ENCODE measurements at regions not wholly inside any gene's neighbourhood (a gene's known extent, or its start where the extent isn't known, plus 50 kb on each side); places are given as distances from the start of the nearest gene placed in this dataset.

- Histone ChIP-seq H3K36me3 (ENCODE audit: control insufficient read depth, insufficient read depth, low read length) (no peaks in the 10 kb centered on the region), H3K4me2 (ENCODE audit: low read length) (no peak overlapping the region), H3K79me2 (no peaks in the 10 kb centered on the region), H3K27me3 (ENCODE audit: control insufficient read depth, insufficient read depth, low read length) (no peaks in the 10 kb centered on the region), H2AFZ (no peak overlapping the region), H3K9ac (no peak overlapping the region), H3K4me1 (peaks cover 8% of the 10 kb centered on the region), H3K4me3 (ENCODE audit: low read depth, low read length) (no peak overlapping the region), H3K9me3 (ENCODE audit: control insufficient read depth, low read length) (no peaks in the 10 kb centered on the region), H3K27ac (no peak overlapping the region)
- TF ChIP-seq, protein P1, sequence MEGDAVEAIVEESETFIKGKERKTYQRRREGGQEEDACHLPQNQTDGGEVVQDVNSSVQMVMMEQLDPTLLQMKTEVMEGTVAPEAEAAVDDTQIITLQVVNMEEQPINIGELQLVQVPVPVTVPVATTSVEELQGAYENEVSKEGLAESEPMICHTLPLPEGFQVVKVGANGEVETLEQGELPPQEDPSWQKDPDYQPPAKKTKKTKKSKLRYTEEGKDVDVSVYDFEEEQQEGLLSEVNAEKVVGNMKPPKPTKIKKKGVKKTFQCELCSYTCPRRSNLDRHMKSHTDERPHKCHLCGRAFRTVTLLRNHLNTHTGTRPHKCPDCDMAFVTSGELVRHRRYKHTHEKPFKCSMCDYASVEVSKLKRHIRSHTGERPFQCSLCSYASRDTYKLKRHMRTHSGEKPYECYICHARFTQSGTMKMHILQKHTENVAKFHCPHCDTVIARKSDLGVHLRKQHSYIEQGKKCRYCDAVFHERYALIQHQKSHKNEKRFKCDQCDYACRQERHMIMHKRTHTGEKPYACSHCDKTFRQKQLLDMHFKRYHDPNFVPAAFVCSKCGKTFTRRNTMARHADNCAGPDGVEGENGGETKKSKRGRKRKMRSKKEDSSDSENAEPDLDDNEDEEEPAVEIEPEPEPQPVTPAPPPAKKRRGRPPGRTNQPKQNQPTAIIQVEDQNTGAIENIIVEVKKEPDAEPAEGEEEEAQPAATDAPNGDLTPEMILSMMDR (IDR thresholded peaks at IDR 0.05), result no peak
These were observed 54.1 kb downstream of the FOXL3 start for GRCh38 chr7:343864-344607.

GRCh38 chr7:344608-344994 lies 54.6 kb downstream of the FOXL3 start:
- H3K9ac ChIP-seq, result no peak overlapping the region
- no peaks in the 10 kb centered on the region for H3K36me3 ChIP-seq (ENCODE audit: control insufficient read depth, insufficient read depth, low read length)
- no peak overlapping the region for H3K4me3 ChIP-seq (ENCODE audit: low read depth, low read length)
- H2AFZ ChIP-seq, result no peak overlapping the region
- no peaks in the 10 kb centered on the region for H3K9me3 ChIP-seq (ENCODE audit: control insufficient read depth, low read length)
- no peaks in the 10 kb centered on the region for H3K79me2 ChIP-seq
- H3K27me3 ChIP-seq (ENCODE audit: control insufficient read depth, insufficient read depth, low read length), result no peaks in the 10 kb centered on the region
- no peak overlapping the region for H3K4me2 ChIP-seq (ENCODE audit: low read length)
- no peak overlapping the region for H3K27ac ChIP-seq
- peaks cover 12% of the 10 kb centered on the region for H3K4me1 ChIP-seq
- TF ChIP-seq, protein P1 (IDR thresholded peaks at IDR 0.05), result no peak

GRCh38 chr7:346116-346898 lies 56.3 kb downstream of the FOXL3 start:
- TF ChIP-seq, protein P1 (IDR thresholded peaks at IDR 0.05), result no peak
- Histone ChIP-seq H3K9me3 (ENCODE audit: control insufficient read depth, low read length) (no peaks in the 10 kb centered on the region), H2AFZ (no peak overlapping the region), H3K9ac (no peak overlapping the region), H3K27me3 (ENCODE audit: control insufficient read depth, insufficient read depth, low read length) (no peaks in the 10 kb centered on the region), H3K4me1 (peaks cover 12% of the 10 kb centered on the region), H3K4me2 (ENCODE audit: low read length) (no peak overlapping the region), H3K4me3 (ENCODE audit: low read depth, low read length) (no peak overlapping the region), H3K27ac (no peak overlapping the region), H3K36me3 (ENCODE audit: control insufficient read depth, insufficient read depth, low read length) (no peaks in the 10 kb centered on the region), H3K79me2 (no peaks in the 10 kb centered on the region)

- Histone ChIP-seq H3K9me3 (ENCODE audit: control insufficient read depth, low read length) (no peaks in the 10 kb centered on the region), H3K36me3 (ENCODE audit: control insufficient read depth, insufficient read depth, low read length) (no peaks in the 10 kb centered on the region), H3K79me2 (no peaks in the 10 kb centered on the region), H3K4me1 (peaks cover 12% of the 10 kb centered on the region), H3K4me2 (ENCODE audit: low read length) (no peak overlapping the region), H3K9ac (no peak overlapping the region), H3K27ac (no peak overlapping the region), H3K27me3 (ENCODE audit: control insufficient read depth, insufficient read depth, low read length) (no peaks in the 10 kb centered on the region), H2AFZ (no peak overlapping the region), H3K4me3 (ENCODE audit: low read depth, low read length) (no peak overlapping the region)
- TF ChIP-seq, protein P1 (IDR thresholded peaks at IDR 0.05), result no peak
These were observed 57.1 kb downstream of the FOXL3 start for GRCh38 chr7:347001-347590.

Data from parathyroid adenoma (tissue), 2 donors.